ENCODE measurements at regions not wholly inside any gene's neighbourhood (a gene's known extent, or its start where the extent isn't known, plus 50 kb on each side); places are given as distances from the start of the nearest gene placed in this dataset.

DNA sequence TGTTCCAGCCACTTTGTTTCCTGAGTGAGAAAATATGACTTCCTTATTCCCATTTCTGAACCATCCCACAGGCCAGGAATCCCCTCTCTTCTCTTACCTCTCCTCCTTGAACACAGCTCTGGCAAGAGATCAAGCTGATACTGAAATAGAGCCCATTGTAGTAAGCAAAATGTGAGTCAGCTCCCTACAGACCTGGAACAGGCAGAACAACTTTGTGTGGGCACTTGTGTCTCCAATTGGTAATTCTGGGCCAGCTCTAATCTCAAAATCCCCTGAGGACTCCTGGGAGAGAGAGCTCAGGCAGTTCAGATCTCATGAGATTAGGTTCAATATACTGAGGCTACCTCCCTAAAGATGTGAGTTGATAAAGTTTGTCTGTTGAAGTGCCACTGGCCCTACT lies 213.5 kb downstream of the GUCY2F start:
- H3K4me1 ChIP-seq (ENCODE audit: insufficient read depth, low read length), result no peaks in the 10 kb centered on the region
- H4K20me1 ChIP-seq (ENCODE audit: insufficient read depth, low read length), result no peaks in the 10 kb centered on the region
- H3K27me3 ChIP-seq (ENCODE audit: insufficient read depth, low read length, poor library complexity), result no peaks in the 10 kb centered on the region
- H3K79me2 ChIP-seq (ENCODE audit: insufficient read depth, low read length), result no peaks in the 10 kb centered on the region
- DNase-seq, result no peak
- no peaks in the 10 kb centered on the region for H3K9me3 ChIP-seq (ENCODE audit: insufficient read depth, low read length, severe bottlenecking)
- TF ChIP-seq, protein P1, sequence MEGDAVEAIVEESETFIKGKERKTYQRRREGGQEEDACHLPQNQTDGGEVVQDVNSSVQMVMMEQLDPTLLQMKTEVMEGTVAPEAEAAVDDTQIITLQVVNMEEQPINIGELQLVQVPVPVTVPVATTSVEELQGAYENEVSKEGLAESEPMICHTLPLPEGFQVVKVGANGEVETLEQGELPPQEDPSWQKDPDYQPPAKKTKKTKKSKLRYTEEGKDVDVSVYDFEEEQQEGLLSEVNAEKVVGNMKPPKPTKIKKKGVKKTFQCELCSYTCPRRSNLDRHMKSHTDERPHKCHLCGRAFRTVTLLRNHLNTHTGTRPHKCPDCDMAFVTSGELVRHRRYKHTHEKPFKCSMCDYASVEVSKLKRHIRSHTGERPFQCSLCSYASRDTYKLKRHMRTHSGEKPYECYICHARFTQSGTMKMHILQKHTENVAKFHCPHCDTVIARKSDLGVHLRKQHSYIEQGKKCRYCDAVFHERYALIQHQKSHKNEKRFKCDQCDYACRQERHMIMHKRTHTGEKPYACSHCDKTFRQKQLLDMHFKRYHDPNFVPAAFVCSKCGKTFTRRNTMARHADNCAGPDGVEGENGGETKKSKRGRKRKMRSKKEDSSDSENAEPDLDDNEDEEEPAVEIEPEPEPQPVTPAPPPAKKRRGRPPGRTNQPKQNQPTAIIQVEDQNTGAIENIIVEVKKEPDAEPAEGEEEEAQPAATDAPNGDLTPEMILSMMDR (IDR thresholded peaks at IDR 0.05; ENCODE audit: borderline replicate concordance, extremely low read depth, low read length, poor library complexity, severe bottlenecking), result no peak
- TF ChIP-seq EZH2 (IDR thresholded peaks at IDR 0.05; ENCODE audit: borderline replicate concordance, low read depth, low read length, severe bottlenecking), result no peak
- H3K27ac ChIP-seq (ENCODE audit: low read length), result no peak overlapping the region
- no peaks in the 10 kb centered on the region for H3K36me3 ChIP-seq (ENCODE audit: insufficient read depth, low read length)
- no peak overlapping the region for H3K9ac ChIP-seq (ENCODE audit: low read depth, low read length)
- no peak overlapping the region for H3K4me3 ChIP-seq (ENCODE audit: low read depth in 1 of 2, low read length in 2 of 2)
- no peak overlapping the region for H2AFZ ChIP-seq (ENCODE audit: low read depth, low read length)
- no peak for ATAC-seq (ENCODE audit: insufficient read depth, low read depth)
- no peak overlapping the region for H3K4me2 ChIP-seq (ENCODE audit: insufficient read depth, low read length)

DNA sequence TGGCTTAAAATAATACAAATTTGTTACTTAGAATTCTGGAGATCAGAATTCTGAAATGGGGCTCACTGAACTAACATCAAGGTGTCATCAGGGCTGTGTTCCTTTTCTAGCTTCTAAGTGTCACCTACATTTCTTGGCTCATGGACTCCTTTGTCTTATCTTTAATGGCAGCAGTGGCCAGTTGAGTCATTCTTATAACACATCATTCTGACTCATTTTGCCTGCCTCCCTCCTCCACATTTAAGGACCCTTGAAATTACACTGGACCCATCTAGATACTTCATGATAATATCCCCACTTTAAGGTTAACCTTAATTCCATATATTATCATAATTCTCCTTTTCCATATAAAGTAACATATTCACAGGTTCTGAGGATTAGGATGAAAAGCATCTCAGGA lies 215.9 kb downstream of the GUCY2F start:
- Histone ChIP-seq H3K36me3 (ENCODE audit: insufficient read depth, low read length) (no peaks in the 10 kb centered on the region), H3K27me3 (ENCODE audit: insufficient read depth, low read length, poor library complexity) (no peaks in the 10 kb centered on the region), H2AFZ (ENCODE audit: low read depth, low read length) (no peak overlapping the region), H4K20me1 (ENCODE audit: insufficient read depth, low read length) (no peaks in the 10 kb centered on the region), H3K9me3 (ENCODE audit: insufficient read depth, low read length, severe bottlenecking) (no peaks in the 10 kb centered on the region), H3K79me2 (ENCODE audit: insufficient read depth, low read length) (no peaks in the 10 kb centered on the region), H3K4me2 (ENCODE audit: insufficient read depth, low read length) (no peak overlapping the region), H3K9ac (ENCODE audit: low read depth, low read length) (no peak overlapping the region), H3K27ac (ENCODE audit: low read length) (no peak overlapping the region), H3K4me3 (ENCODE audit: low read depth in 1 of 2, low read length in 2 of 2) (no peak overlapping the region), H3K4me1 (ENCODE audit: insufficient read depth, low read length) (no peaks in the 10 kb centered on the region)
- ATAC-seq (ENCODE audit: insufficient read depth, low read depth), result no peak
- no peak for TF ChIP-seq EZH2 (IDR thresholded peaks at IDR 0.05; ENCODE audit: borderline replicate concordance, low read depth, low read length, severe bottlenecking)
- TF ChIP-seq, protein P1 (IDR thresholded peaks at IDR 0.05; ENCODE audit: borderline replicate concordance, extremely low read depth, low read length, poor library complexity, severe bottlenecking), result no peak
- DNase-seq, result no peak

DNA sequence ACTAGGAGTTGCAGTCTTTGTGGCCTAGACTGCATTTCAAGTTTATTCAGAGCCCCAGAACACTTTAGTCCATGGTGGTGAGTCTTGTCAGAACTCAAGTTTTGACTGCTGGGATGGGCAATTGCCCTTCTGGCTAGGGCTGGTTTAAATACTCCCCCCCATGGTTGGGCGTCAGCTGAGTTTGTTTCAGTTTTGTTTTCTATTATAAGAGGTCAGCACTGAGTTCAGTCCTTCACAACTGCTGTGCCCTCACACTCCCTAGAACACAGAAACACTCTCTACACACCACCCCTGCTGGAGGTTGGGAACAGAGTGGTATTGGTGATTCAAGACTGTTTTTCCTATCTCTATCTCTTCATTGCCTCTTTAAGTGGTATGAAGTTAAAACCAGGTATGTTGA lies 217.0 kb downstream of the GUCY2F start:
- Histone ChIP-seq H3K4me3 (ENCODE audit: low read depth in 1 of 2, low read length in 2 of 2) (no peak overlapping the region), H2AFZ (ENCODE audit: low read depth, low read length) (no peak overlapping the region), H3K4me2 (ENCODE audit: insufficient read depth, low read length) (no peak overlapping the region), H3K27me3 (ENCODE audit: insufficient read depth, low read length, poor library complexity) (no peaks in the 10 kb centered on the region), H3K36me3 (ENCODE audit: insufficient read depth, low read length) (no peaks in the 10 kb centered on the region), H3K27ac (ENCODE audit: low read length) (no peak overlapping the region), H4K20me1 (ENCODE audit: insufficient read depth, low read length) (no peaks in the 10 kb centered on the region), H3K4me1 (ENCODE audit: insufficient read depth, low read length) (no peaks in the 10 kb centered on the region), H3K9me3 (ENCODE audit: insufficient read depth, low read length, severe bottlenecking) (no peaks in the 10 kb centered on the region), H3K79me2 (ENCODE audit: insufficient read depth, low read length) (no peaks in the 10 kb centered on the region), H3K9ac (ENCODE audit: low read depth, low read length) (no peak overlapping the region)
- ATAC-seq (ENCODE audit: insufficient read depth, low read depth) (no peak), DNase-seq (no peak)
- TF ChIP-seq EZH2 (IDR thresholded peaks at IDR 0.05; ENCODE audit: borderline replicate concordance, low read depth, low read length, severe bottlenecking), result no peak
- TF ChIP-seq, protein P1 (IDR thresholded peaks at IDR 0.05; ENCODE audit: borderline replicate concordance, extremely low read depth, low read length, poor library complexity, severe bottlenecking), result no peak

DNA sequence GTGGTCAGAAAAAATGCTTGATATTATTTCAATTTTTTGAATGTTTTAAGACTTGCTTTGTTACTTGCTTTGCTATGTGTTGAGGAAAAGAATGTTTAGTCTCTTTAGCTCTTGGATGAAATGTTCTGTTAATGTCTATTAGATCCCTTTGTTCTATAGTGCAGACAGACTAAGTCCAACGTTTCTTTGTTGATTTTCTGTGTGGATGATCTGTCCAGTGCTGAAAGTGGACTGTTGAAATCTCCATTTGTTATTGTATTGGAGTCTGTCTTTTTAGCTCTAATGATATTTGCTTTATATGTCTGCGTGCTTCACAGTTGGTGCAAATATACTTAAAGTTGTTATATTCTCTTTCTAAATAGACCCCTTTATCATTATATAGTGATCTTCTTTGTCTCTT lies 220.6 kb downstream of the GUCY2F start:
- Histone ChIP-seq H3K4me2 (ENCODE audit: insufficient read depth, low read length) (no peak overlapping the region), H3K27ac (ENCODE audit: low read length) (no peak overlapping the region), H3K9ac (ENCODE audit: low read depth, low read length) (no peak overlapping the region)

More for the DNA sequence above, 220.6 kb downstream of the GUCY2F start:
- no peaks in the 10 kb centered on the region for H3K27me3 ChIP-seq (ENCODE audit: insufficient read depth, low read length, poor library complexity)
- DNase-seq, result no peak
- TF ChIP-seq EZH2 (IDR thresholded peaks at IDR 0.05; ENCODE audit: borderline replicate concordance, low read depth, low read length, severe bottlenecking), result no peak
- TF ChIP-seq, protein P1 (IDR thresholded peaks at IDR 0.05; ENCODE audit: borderline replicate concordance, extremely low read depth, low read length, poor library complexity, severe bottlenecking), result no peak
- H3K4me3 ChIP-seq (ENCODE audit: low read depth in 1 of 2, low read length in 2 of 2), result no peak overlapping the region
- H3K79me2 ChIP-seq (ENCODE audit: insufficient read depth, low read length), result no peaks in the 10 kb centered on the region
- H3K9me3 ChIP-seq (ENCODE audit: insufficient read depth, low read length, severe bottlenecking), result no peaks in the 10 kb centered on the region
- no peaks in the 10 kb centered on the region for H3K36me3 ChIP-seq (ENCODE audit: insufficient read depth, low read length)
- H3K4me1 ChIP-seq (ENCODE audit: insufficient read depth, low read length), result no peaks in the 10 kb centered on the region
- ATAC-seq (ENCODE audit: insufficient read depth, low read depth), result no peak
- no peak overlapping the region for H2AFZ ChIP-seq (ENCODE audit: low read depth, low read length)
- no peaks in the 10 kb centered on the region for H4K20me1 ChIP-seq (ENCODE audit: insufficient read depth, low read length)
